ENCODE measurements at regions not wholly inside any gene's neighbourhood (a gene's known extent, or its start where the extent isn't known, plus 50 kb on each side); places are given as distances from the start of the nearest gene placed in this dataset.

- Mint-ChIP-seq H3K9me3 (no peaks in the 10 kb centered on the region), H3K4me1 (ENCODE audit: unreplicated experiment) (no peaks in the 10 kb centered on the region), H3K36me3 (no peaks in the 10 kb centered on the region), H3K27me3 (no peaks in the 10 kb centered on the region), H3K4me3 (no peak overlapping the region), H3K27ac (no peak overlapping the region)
- DNase-seq (ENCODE audit: extremely low spot score, unreplicated experiment), result no peak
- no peak for TF ChIP-seq CTCF (conservative IDR thresholded peaks at IDR 0.05)
Measured at GRCh38 chr3:84504761-84505160, 454.0 kb upstream of the CADM2 start.

GRCh38 chr3:84510007-84510406, 448.8 kb upstream of the CADM2 start:
- Mint-ChIP-seq H3K4me3 (no peak overlapping the region), H3K9me3 (no peaks in the 10 kb centered on the region), H3K4me1 (ENCODE audit: unreplicated experiment) (no peaks in the 10 kb centered on the region), H3K27ac (no peak overlapping the region), H3K36me3 (no peaks in the 10 kb centered on the region), H3K27me3 (no peaks in the 10 kb centered on the region)
- TF ChIP-seq CTCF (conservative IDR thresholded peaks at IDR 0.05), result no peak
- DNase-seq (ENCODE audit: extremely low spot score, unreplicated experiment), result no peak

- H3K27ac Mint-ChIP-seq, result no peak overlapping the region
- no peaks in the 10 kb centered on the region for H3K27me3 Mint-ChIP-seq
- no peak overlapping the region for H3K4me3 Mint-ChIP-seq
- H3K9me3 Mint-ChIP-seq, result no peaks in the 10 kb centered on the region
- no peaks in the 10 kb centered on the region for H3K4me1 Mint-ChIP-seq (ENCODE audit: unreplicated experiment)
- no peak for TF ChIP-seq CTCF (conservative IDR thresholded peaks at IDR 0.05)
- no peak for DNase-seq (ENCODE audit: extremely low spot score, unreplicated experiment)
- no peaks in the 10 kb centered on the region for H3K36me3 Mint-ChIP-seq
Measured at GRCh38 chr3:84522893-84523292, 435.9 kb upstream of the CADM2 start.

- DNase-seq (ENCODE audit: extremely low spot score, unreplicated experiment), result no peak
- Mint-ChIP-seq H3K27ac (no peak overlapping the region), H3K4me3 (no peak overlapping the region), H3K9me3 (peaks cover 6% of the 10 kb centered on the region), H3K4me1 (ENCODE audit: unreplicated experiment) (no peaks in the 10 kb centered on the region), H3K36me3 (no peaks in the 10 kb centered on the region), H3K27me3 (no peaks in the 10 kb centered on the region)
- no peak for TF ChIP-seq CTCF (conservative IDR thresholded peaks at IDR 0.05)
Measured at GRCh38 chr3:84536916-84537315, 421.9 kb upstream of the CADM2 start.

GRCh38 chr3:84538597-84538996, 420.2 kb upstream of the CADM2 start:
- peaks cover 6% of the 10 kb centered on the region for H3K9me3 Mint-ChIP-seq
- no peak overlapping the region for H3K4me3 Mint-ChIP-seq
- H3K27ac Mint-ChIP-seq, result no peak overlapping the region
- no peak for DNase-seq (ENCODE audit: extremely low spot score, unreplicated experiment)
- TF ChIP-seq CTCF (conservative IDR thresholded peaks at IDR 0.05), result no peak
- no peaks in the 10 kb centered on the region for H3K36me3 Mint-ChIP-seq
- H3K4me1 Mint-ChIP-seq (ENCODE audit: unreplicated experiment), result no peaks in the 10 kb centered on the region
- no peaks in the 10 kb centered on the region for H3K27me3 Mint-ChIP-seq

- H3K4me1 Mint-ChIP-seq (ENCODE audit: unreplicated experiment), result no peaks in the 10 kb centered on the region
- no peaks in the 10 kb centered on the region for H3K9me3 Mint-ChIP-seq
- no peaks in the 10 kb centered on the region for H3K27me3 Mint-ChIP-seq
- no peaks in the 10 kb centered on the region for H3K36me3 Mint-ChIP-seq
- no peak for DNase-seq (ENCODE audit: extremely low spot score, unreplicated experiment)
- no peak overlapping the region for H3K4me3 Mint-ChIP-seq
- TF ChIP-seq CTCF (conservative IDR thresholded peaks at IDR 0.05), result no peak
- H3K27ac Mint-ChIP-seq, result no peak overlapping the region
Measured at GRCh38 chr3:84547207-84547606, 411.6 kb upstream of the CADM2 start.
